ENCODE measurements at regions not wholly inside any gene's neighbourhood (a gene's known extent, or its start where the extent isn't known, plus 50 kb on each side); places are given as distances from the start of the nearest gene placed in this dataset.
"Not testable (repeated sequence)": the region's sequence is repeated elsewhere in the genome, so short reads cannot be mapped to it uniquely, and the experiment has no call there.

GRCh38 chr22:23459645-23460516, 120.2 kb downstream of the IGLL1 start:
- not testable (repeated sequence) for DNase-seq

GRCh38 chr22:23458663-23459541, 121.2 kb downstream of the IGLL1 start:
- no peak for DNase-seq

GRCh38 chr22:23457380-23457985, 122.6 kb downstream of the IGLL1 start:
- no peak for DNase-seq

- not testable (repeated sequence) for DNase-seq
These were observed 123.3 kb downstream of the IGLL1 start for GRCh38 chr22:23456666-23457379.

- DNase-seq, result not testable (repeated sequence)
These were observed 125.7 kb downstream of the IGLL1 start for GRCh38 chr22:23454345-23454744.

- no peak for DNase-seq
These were observed 126.8 kb downstream of the IGLL1 start for GRCh38 chr22:23453277-23453676.

GRCh38 chr22:23452231-23453010, 127.7 kb downstream of the IGLL1 start:
- no peak for DNase-seq

GRCh38 chr22:23451452-23452230, 128.4 kb downstream of the IGLL1 start:
- DNase-seq, result not testable (repeated sequence)

- DNase-seq, result not testable (repeated sequence)
These were observed 129.3 kb downstream of the IGLL1 start for GRCh38 chr22:23450821-23451220.

- no peak for DNase-seq
These were observed 129.7 kb downstream of the IGLL1 start for GRCh38 chr22:23450434-23450795.

- DNase-seq, result not testable (repeated sequence)
These were observed 130.2 kb downstream of the IGLL1 start for GRCh38 chr22:23449748-23450433.

- not testable (repeated sequence) for DNase-seq
These were observed 131.4 kb downstream of the IGLL1 start for GRCh38 chr22:23448499-23449288.

- DNase-seq, result no peak
These were observed 133.2 kb downstream of the IGLL1 start for GRCh38 chr22:23446796-23447350.

GRCh38 chr22:23446194-23446593, 133.9 kb downstream of the IGLL1 start:
- DNase-seq, result not testable (repeated sequence)

- DNase-seq, result not testable (repeated sequence)
These were observed 136.2 kb downstream of the IGLL1 start for GRCh38 chr22:23443905-23444304.

- DNase-seq, result not testable (repeated sequence)
These were observed 140.5 kb downstream of the IGLL1 start for GRCh38 chr22:23439581-23439980.

- no peak for DNase-seq
These were observed 141.9 kb downstream of the IGLL1 start for GRCh38 chr22:23438216-23438615.

- no peak for DNase-seq
These were observed 142.3 kb downstream of the IGLL1 start for GRCh38 chr22:23437779-23438178.

GRCh38 chr22:23437107-23437395, 143.0 kb downstream of the IGLL1 start:
- not testable (repeated sequence) for DNase-seq
